ENCODE measurements at regions not wholly inside any gene's neighbourhood (a gene's known extent, or its start where the extent isn't known, plus 50 kb on each side); places are given as distances from the start of the nearest gene placed in this dataset.
"Not testable (repeated sequence)": the region's sequence is repeated elsewhere in the genome, so short reads cannot be mapped to it uniquely, and the experiment has no call there.

GRCh38 chr13:103607995-103608394 is 541.8 kb upstream of the SLC10A2 start:
- DNase-seq: no peak

- DNase-seq: no peak
Measured at GRCh38 chr13:103605546-103606326, 539.5 kb upstream of the SLC10A2 start.

- not testable (repeated sequence) for DNase-seq
Measured at GRCh38 chr13:103599870-103600269, 533.7 kb upstream of the SLC10A2 start.

GRCh38 chr13:103598671-103599070 is 532.5 kb upstream of the SLC10A2 start:
- DNase-seq: no peak

- no peak for DNase-seq
Measured at GRCh38 chr13:103573446-103573845, 507.2 kb upstream of the SLC10A2 start.

GRCh38 chr13:103568314-103568713 is 502.1 kb upstream of the SLC10A2 start:
- no peak for DNase-seq

GRCh38 chr13:103557878-103558277 is 491.7 kb upstream of the SLC10A2 start:
- DNase-seq: no peak

- DNase-seq: no peak
Measured at GRCh38 chr13:103556681-103557080, 490.5 kb upstream of the SLC10A2 start.

- DNase-seq: no peak
Measured at GRCh38 chr13:103547914-103548313, 481.7 kb upstream of the SLC10A2 start.

GRCh38 chr13:103546271-103546670 is 480.1 kb upstream of the SLC10A2 start:
- no peak for DNase-seq

GRCh38 chr13:103542648-103543047 is 476.4 kb upstream of the SLC10A2 start:
- no peak for DNase-seq

- no peak for DNase-seq
Measured at GRCh38 chr13:103540382-103540765, 474.2 kb upstream of the SLC10A2 start.

- no peak for DNase-seq
Measured at GRCh38 chr13:103539721-103540381, 473.6 kb upstream of the SLC10A2 start.

- no peak for DNase-seq
Measured at GRCh38 chr13:103539265-103539664, 473.0 kb upstream of the SLC10A2 start.

- DNase-seq: no peak
Measured at GRCh38 chr13:103537616-103538015, 471.4 kb upstream of the SLC10A2 start.

GRCh38 chr13:103531278-103531677 is 465.1 kb upstream of the SLC10A2 start:
- no peak for DNase-seq

- no peak for DNase-seq
Measured at GRCh38 chr13:103528437-103528836, 462.2 kb upstream of the SLC10A2 start.

GRCh38 chr13:103525530-103525929 is 459.3 kb upstream of the SLC10A2 start:
- DNase-seq: no peak

GRCh38 chr13:103523858-103524257 is 457.6 kb upstream of the SLC10A2 start:
- no peak for DNase-seq

- no peak for DNase-seq
Measured at GRCh38 chr13:103521532-103521931, 455.3 kb upstream of the SLC10A2 start.

GRCh38 chr13:103517768-103518102 is 451.5 kb upstream of the SLC10A2 start:
- no peak for DNase-seq

GRCh38 chr13:103517066-103517767 is 451.0 kb upstream of the SLC10A2 start:
- DNase-seq: no peak

- no peak for DNase-seq
Measured at GRCh38 chr13:103516015-103516795, 450.0 kb upstream of the SLC10A2 start.
